Smooth muscle cell (in vitro differentiated cells): ENCODE measurements at regions not wholly inside any gene's neighbourhood (a gene's known extent, or its start where the extent isn't known, plus 50 kb on each side); places are given as distances from the start of the nearest gene placed in this dataset.

ENCODE experiments used
- DNase-seq: peaks from one replicate; lab custom pipeline; 2025; ENCODE audit not compliant: unreplicated experiment; lab: John Stamatoyannopoulos, UW
- H2AFZ ChIP-seq: fragments of 200-600 bp; sonication (generic); 2 replicates; pipeline ENCODE4 v1.6.0; 2016; ENCODE audit warnings: antibody characterized with exemption, low read depth, mild to moderate bottlenecking
- H3F3A ChIP-seq: fragments of 200-600 bp; sonication (generic); 2 replicates; pipeline ENCODE4 v1.6.0; 2017; ENCODE audit warnings: antibody characterized with exemption, low read depth
- H3K27ac ChIP-seq: fragments of 200-600 bp; sonication (generic); 2 replicates; pipeline ENCODE4 v1.5.1; 2016; ENCODE audit warnings: low read depth, mild to moderate bottlenecking
- H3K27me3 ChIP-seq: fragments of 200-600 bp; sonication (generic); 2 replicates; pipeline ENCODE4 v1.6.1; 2016; ENCODE audit warnings: low read depth, mild to moderate bottlenecking
- H3K36me3 ChIP-seq: fragments of 200-600 bp; sonication (generic); 2 replicates; pipeline ENCODE4 v1.5.1; 2016; ENCODE audit warnings: low read depth
- H3K4me1 ChIP-seq: fragments of 200-600 bp; sonication (generic); 2 replicates; pipeline ENCODE4 v1.5.1; 2016; ENCODE audit warnings: low read depth
- H3K4me2 ChIP-seq: fragments of 200-600 bp; sonication (generic); 2 replicates; pipeline ENCODE4 v1.6.0; 2016; ENCODE audit warnings: mild to moderate bottlenecking
- H3K4me3 ChIP-seq: fragments of 200-600 bp; sonication (generic); 2 replicates; pipeline ENCODE4 v1.5.1; 2016; ENCODE audit warnings: mild to moderate bottlenecking
- H3K79me2 ChIP-seq: fragments of 200-600 bp; sonication (generic); 2 replicates; pipeline ENCODE4 v1.6.0; 2016; ENCODE audit warnings: low read depth, mild to moderate bottlenecking
- H3K9ac ChIP-seq: fragments of 200-600 bp; sonication (generic); 2 replicates; pipeline ENCODE4 v1.6.0; 2016; ENCODE audit warnings: low read depth
- H3K9me3 ChIP-seq: fragments of 200-600 bp; sonication (generic); replicated peaks from 2 replicates; pipeline ENCODE4 v1.5.1; 2016; ENCODE audit warnings: low read depth
- H4K20me1 ChIP-seq: fragments of 200-600 bp; sonication (generic); 2 replicates; pipeline ENCODE4 v1.6.0; 2016; ENCODE audit warnings: low read depth
- WGBS: methylation state at CpG from one replicate; pipeline ENCODE4 v1.1.7; 2016; ENCODE audit warnings: low lambda C conversion rate; 5-methylcytosine and 5-hydroxymethylcytosine counted together
- TF ChIP-seq, protein P1 (sequence below): fragments of 200-600 bp; sonication (generic); IDR thresholded peaks from 2 replicates; pipeline ENCODE4 v1.5.1; 2017; ENCODE audit warnings: borderline replicate concordance, mild to moderate bottlenecking, antibody characterized with exemption; ENCODE audit not compliant: insufficient read depth, poor library complexity, severe bottlenecking

DNA sequence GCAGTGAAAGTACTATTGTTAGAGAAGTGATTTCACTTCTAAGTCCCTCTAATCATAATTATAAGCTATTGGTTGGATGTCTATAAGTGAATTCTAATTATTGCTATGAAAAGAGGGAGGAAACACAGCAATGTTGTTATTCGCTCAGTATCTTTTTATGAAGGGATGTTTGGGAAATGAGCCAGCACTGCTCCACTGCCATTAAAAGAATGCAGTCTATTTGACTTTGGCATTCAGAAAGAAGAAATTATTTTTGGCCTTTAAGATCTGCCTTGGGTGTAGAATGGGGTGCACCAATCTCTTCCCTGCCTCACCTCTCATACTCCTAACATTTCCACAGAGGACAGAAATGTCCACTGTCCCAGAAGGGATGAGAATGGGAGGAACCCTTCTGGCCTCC, 332.0 kb downstream of the SPATA31D1 start:
- H3K36me3 ChIP-seq, result no peaks in the 10 kb centered on the region
- 48% methylated on average over 1 of the region's 1 CpG for whole genome bisulfite sequencing
- H3K27me3 ChIP-seq, result no peaks in the 10 kb centered on the region
- no peak for DNase-seq
- no peaks in the 10 kb centered on the region for H3K4me1 ChIP-seq
- peaks cover 5% of the 10 kb centered on the region for H3K9me3 ChIP-seq
- TF ChIP-seq, protein P1, sequence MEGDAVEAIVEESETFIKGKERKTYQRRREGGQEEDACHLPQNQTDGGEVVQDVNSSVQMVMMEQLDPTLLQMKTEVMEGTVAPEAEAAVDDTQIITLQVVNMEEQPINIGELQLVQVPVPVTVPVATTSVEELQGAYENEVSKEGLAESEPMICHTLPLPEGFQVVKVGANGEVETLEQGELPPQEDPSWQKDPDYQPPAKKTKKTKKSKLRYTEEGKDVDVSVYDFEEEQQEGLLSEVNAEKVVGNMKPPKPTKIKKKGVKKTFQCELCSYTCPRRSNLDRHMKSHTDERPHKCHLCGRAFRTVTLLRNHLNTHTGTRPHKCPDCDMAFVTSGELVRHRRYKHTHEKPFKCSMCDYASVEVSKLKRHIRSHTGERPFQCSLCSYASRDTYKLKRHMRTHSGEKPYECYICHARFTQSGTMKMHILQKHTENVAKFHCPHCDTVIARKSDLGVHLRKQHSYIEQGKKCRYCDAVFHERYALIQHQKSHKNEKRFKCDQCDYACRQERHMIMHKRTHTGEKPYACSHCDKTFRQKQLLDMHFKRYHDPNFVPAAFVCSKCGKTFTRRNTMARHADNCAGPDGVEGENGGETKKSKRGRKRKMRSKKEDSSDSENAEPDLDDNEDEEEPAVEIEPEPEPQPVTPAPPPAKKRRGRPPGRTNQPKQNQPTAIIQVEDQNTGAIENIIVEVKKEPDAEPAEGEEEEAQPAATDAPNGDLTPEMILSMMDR, result no peak
- no peak overlapping the region for H3K4me2 ChIP-seq
- H2AFZ ChIP-seq, result no peak overlapping the region
- no peaks in the 10 kb centered on the region for H3K79me2 ChIP-seq
- H3F3A ChIP-seq, result no peaks in the 10 kb centered on the region
- H4K20me1 ChIP-seq, result no peaks in the 10 kb centered on the region
- H3K27ac ChIP-seq, result no peak overlapping the region
- no peak overlapping the region for H3K9ac ChIP-seq
- no peak overlapping the region for H3K4me3 ChIP-seq

DNA sequence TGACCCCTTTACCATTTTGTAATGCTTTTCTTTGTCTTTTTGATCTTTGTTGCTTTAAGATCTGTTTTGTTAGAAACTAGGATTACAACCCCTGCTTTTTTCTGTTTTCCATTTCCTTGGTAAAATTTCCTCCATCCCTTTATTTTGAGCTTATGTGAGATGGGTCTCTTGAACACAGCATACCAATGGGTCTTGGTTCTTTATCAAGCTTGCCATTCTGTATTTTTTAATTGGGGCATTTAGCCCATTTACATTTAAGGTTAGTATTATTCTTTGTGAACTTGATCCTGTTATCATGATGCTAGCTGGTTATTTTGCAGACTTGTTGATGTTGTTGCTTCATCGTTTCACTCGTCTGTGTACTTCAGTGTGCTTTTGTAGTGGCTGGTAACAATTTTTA, 337.3 kb downstream of the SPATA31D1 start:
- 100% methylated on average over 2 of the region's 2 CpGs for WGBS
- H2AFZ ChIP-seq, result no peak overlapping the region

DNA sequence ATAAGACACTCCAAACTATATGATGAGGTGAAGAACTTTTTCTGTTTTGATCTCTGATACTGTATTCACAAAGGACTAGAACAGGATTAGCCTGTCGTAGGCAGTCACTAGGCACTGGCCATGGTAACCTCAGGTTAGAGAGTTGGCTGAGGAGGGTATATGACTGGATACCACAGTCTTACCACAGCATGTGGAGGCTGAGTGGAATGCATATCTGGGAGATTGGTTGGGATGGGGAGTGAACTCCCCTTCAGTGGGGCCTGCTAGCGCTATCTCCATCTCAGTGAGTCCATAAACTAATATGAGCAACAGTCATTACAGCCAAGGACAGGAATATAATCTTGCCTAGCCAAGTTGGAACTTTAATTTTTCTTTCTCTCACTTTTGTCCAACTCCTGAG, 339.1 kb downstream of the SPATA31D1 start:
- Histone ChIP-seq H3K36me3 (no peaks in the 10 kb centered on the region), H3K9me3 (peaks cover 6% of the 10 kb centered on the region), H3K4me3 (no peak overlapping the region), H3K9ac (no peak overlapping the region), H4K20me1 (no peaks in the 10 kb centered on the region), H3K27ac (no peak overlapping the region), H3K79me2 (no peaks in the 10 kb centered on the region), H3K4me2 (no peak overlapping the region), H3K4me1 (no peaks in the 10 kb centered on the region), H3F3A (no peaks in the 10 kb centered on the region), H3K27me3 (no peaks in the 10 kb centered on the region), H2AFZ (no peak overlapping the region)
- WGBS, result 91% methylated on average over 2 of the region's 2 CpGs
- no peak for DNase-seq
- TF ChIP-seq, protein P1, result no peak

More for the DNA sequence above, 337.3 kb downstream of the SPATA31D1 start:
- Histone ChIP-seq H4K20me1 (no peaks in the 10 kb centered on the region), H3K27me3 (no peaks in the 10 kb centered on the region), H3F3A (no peaks in the 10 kb centered on the region), H3K79me2 (no peaks in the 10 kb centered on the region), H3K4me3 (no peak overlapping the region), H3K9me3 (peaks cover 6% of the 10 kb centered on the region), H3K36me3 (no peaks in the 10 kb centered on the region), H3K4me2 (no peak overlapping the region), H3K9ac (no peak overlapping the region), H3K27ac (no peak overlapping the region), H3K4me1 (no peaks in the 10 kb centered on the region)
- DNase-seq, result no peak
- TF ChIP-seq, protein P1, result no peak

DNA sequence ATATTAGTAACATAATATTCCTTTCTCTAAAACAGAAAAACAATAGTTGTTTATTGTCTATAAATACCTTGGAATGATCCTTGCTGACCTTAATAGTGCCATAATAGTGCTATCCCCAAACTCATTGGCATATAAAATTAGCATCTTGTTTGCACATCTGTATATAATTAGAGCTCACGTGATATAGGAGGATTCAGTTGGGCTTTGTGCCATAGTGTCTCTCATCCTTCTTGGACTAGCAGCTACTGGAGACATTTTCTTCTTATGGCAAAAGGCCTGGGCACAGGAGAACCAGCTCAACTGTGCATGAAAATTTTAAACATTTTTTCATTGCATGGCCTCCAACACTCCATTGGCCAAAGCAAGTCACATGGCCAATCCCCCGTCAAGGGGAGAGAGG, 342.5 kb downstream of the SPATA31D1 start:
- Histone ChIP-seq H3K4me3 (no peak overlapping the region), H3K9ac (no peak overlapping the region), H3K4me2 (no peak overlapping the region), H3K36me3 (no peaks in the 10 kb centered on the region), H4K20me1 (no peaks in the 10 kb centered on the region), H3F3A (no peaks in the 10 kb centered on the region), H3K9me3 (no peaks in the 10 kb centered on the region), H3K4me1 (no peaks in the 10 kb centered on the region), H3K27ac (no peak overlapping the region), H3K79me2 (no peaks in the 10 kb centered on the region), H2AFZ (no peak overlapping the region), H3K27me3 (no peaks in the 10 kb centered on the region)
- TF ChIP-seq, protein P1, result no peak
- WGBS, result 96% methylated on average over 2 of the region's 2 CpGs
- no peak for DNase-seq
